GM10266 (cell line): ENCODE measurements at regions not wholly inside any gene's neighbourhood (a gene's known extent, or its start where the extent isn't known, plus 50 kb on each side); places are given as distances from the start of the nearest gene placed in this dataset.

ENCODE experiments used
- DNase-seq: peaks from one replicate; pipeline ENCODE4 v3.0.0; 2012; ENCODE audit errors: extremely low spot score
- CTCF ChIP-seq: IDR thresholded peaks from 2 replicates; pipeline ENCODE4 v1.5.1; 2012; ENCODE audit warnings: mild to moderate bottlenecking, low read depth; ENCODE audit not compliant: control insufficient read depth, insufficient read depth; ENCODE audit errors: missing control alignments

GRCh38 chr13:80180740-80181355 is 160.1 kb downstream of the SPRY2 start:
- no peak for TF ChIP-seq CTCF
- DNase-seq, result no peak

GRCh38 chr13:80177327-80177726 is 163.6 kb downstream of the SPRY2 start:
- TF ChIP-seq CTCF, result no peak
- DNase-seq, result no peak

GRCh38 chr13:80173224-80173623 is 167.7 kb downstream of the SPRY2 start:
- no peak for TF ChIP-seq CTCF
- no peak for DNase-seq

GRCh38 chr13:80171096-80171495 is 169.8 kb downstream of the SPRY2 start:
- no peak for DNase-seq

GRCh38 chr13:80168089-80168850 is 172.7 kb downstream of the SPRY2 start:
- no peak for DNase-seq
- TF ChIP-seq CTCF, result no peak

More at GRCh38 chr13:80171096-80171495, 169.8 kb downstream of the SPRY2 start:
- no peak for TF ChIP-seq CTCF

GRCh38 chr13:80166352-80166751 is 174.6 kb downstream of the SPRY2 start:
- DNase-seq, result no peak
- no peak for TF ChIP-seq CTCF

GRCh38 chr13:80164462-80164861 is 176.5 kb downstream of the SPRY2 start:
- no peak for DNase-seq
- TF ChIP-seq CTCF, result no peak
